ENCODE measurements at regions not wholly inside any gene's neighbourhood (a gene's known extent, or its start where the extent isn't known, plus 50 kb on each side); places are given as distances from the start of the nearest gene placed in this dataset.
"Not testable (repeated sequence)": the region's sequence is repeated elsewhere in the genome, so short reads cannot be mapped to it uniquely, and the experiment has no call there.

DNA sequence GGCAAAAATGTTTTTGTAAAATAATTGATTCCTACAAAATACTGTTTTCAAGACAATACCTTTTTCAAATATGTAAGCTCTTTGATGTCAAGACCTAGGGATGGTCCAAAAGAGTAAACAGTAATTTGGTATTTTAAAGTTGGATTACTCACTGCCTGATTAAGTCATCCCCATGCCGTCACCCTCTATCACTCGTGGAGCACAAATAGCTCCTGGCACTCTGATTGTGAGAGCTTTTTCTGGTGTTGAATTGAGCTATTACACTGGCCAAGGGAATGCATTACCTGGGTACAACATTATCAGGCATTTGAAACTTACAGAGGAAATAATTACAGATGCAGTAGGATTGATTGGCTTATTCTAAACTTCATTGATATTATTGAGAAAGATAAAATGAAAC lies 231.9 kb upstream of the GRM3 start:
- no peak overlapping the region for H3K27ac ChIP-seq
- ChIA-PET CTCF (no interaction called here), POLR2A (ENCODE audit: low non-redundant PET) (no interaction called here)
- TF ChIP-seq, protein P1, sequence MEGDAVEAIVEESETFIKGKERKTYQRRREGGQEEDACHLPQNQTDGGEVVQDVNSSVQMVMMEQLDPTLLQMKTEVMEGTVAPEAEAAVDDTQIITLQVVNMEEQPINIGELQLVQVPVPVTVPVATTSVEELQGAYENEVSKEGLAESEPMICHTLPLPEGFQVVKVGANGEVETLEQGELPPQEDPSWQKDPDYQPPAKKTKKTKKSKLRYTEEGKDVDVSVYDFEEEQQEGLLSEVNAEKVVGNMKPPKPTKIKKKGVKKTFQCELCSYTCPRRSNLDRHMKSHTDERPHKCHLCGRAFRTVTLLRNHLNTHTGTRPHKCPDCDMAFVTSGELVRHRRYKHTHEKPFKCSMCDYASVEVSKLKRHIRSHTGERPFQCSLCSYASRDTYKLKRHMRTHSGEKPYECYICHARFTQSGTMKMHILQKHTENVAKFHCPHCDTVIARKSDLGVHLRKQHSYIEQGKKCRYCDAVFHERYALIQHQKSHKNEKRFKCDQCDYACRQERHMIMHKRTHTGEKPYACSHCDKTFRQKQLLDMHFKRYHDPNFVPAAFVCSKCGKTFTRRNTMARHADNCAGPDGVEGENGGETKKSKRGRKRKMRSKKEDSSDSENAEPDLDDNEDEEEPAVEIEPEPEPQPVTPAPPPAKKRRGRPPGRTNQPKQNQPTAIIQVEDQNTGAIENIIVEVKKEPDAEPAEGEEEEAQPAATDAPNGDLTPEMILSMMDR (conservative IDR thresholded peaks at IDR 0.05; ENCODE audit: low read depth), result no peak
- DNase-seq (ENCODE audit: low spot score), result no peak

DNA sequence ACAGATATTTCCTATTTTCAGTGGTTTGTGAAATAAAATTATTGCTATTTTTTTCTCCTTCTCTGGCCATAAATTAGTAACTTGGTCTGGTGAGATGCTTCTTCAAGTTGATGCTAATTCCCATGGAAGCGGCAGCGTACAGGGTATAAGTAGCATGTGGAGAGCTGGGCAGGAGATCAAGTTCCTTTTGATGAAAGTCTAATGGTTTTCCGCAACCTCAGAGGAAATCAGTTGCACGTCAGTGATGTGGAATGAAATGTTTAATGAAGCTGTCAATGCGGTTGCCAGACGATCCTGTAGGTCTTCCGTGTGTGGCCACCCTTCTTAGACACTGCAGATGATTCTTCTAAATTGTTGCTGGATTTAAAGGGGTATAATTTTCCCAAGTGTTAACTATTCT lies 236.4 kb upstream of the GRM3 start:
- ChIA-PET CTCF (no interaction called here), POLR2A (ENCODE audit: low non-redundant PET) (no interaction called here)
- no peak for DNase-seq (ENCODE audit: low spot score)
- no peak overlapping the region for H3K27ac ChIP-seq
- TF ChIP-seq, protein P1 (conservative IDR thresholded peaks at IDR 0.05; ENCODE audit: low read depth), result no peak

DNA sequence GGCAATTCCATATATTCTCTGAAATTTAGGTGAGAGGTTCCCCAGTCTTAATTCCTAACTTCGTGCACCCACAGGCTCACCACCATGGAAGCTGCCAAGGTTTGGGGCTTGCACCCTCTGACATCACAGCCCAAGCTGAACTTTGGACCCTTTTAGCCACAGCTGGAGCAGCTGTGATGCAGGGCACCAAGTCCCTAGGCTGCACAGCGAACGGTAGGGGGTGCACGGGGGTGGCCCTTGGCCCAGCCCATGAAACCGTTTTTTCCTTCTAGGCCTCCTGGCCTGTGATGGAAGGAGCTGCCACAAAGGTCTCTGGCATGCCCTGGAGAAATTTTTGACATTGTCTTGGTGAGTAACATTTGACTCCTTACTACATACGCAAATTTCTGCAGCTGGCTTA lies 251.9 kb upstream of the GRM3 start:
- TF ChIP-seq, protein P1 (conservative IDR thresholded peaks at IDR 0.05; ENCODE audit: low read depth), result no peak
- DNase-seq (ENCODE audit: low spot score), result no peak
- H3K27ac ChIP-seq, result no peak overlapping the region
- CTCF ChIA-PET, result no interaction called here
- POLR2A ChIA-PET (ENCODE audit: low non-redundant PET), result no interaction called here

DNA sequence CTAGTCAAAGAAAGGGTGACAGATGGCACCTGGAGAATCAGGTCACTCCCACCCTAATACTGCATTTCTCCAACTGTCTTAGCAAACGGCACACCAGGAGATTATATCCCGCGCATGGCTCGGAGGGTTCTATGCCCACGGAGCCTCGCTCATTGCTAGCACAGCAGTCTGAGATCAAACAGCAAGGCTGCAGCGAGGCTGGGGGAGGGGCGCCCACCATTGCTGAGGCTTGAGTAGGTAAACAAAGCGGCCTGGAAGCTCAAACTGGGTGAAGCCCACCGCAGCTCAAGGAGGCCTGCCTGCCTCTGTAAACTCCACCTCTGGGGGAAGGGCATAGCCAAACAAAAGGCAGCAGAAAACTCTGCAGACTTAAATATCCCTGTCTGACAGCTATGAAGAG lies 268.1 kb upstream of the GRM3 start:
- POLR2A ChIA-PET (ENCODE audit: low non-redundant PET); H3K27ac ChIP-seq; DNase-seq (ENCODE audit: low spot score); CTCF ChIA-PET: not testable (repeated sequence)

DNA sequence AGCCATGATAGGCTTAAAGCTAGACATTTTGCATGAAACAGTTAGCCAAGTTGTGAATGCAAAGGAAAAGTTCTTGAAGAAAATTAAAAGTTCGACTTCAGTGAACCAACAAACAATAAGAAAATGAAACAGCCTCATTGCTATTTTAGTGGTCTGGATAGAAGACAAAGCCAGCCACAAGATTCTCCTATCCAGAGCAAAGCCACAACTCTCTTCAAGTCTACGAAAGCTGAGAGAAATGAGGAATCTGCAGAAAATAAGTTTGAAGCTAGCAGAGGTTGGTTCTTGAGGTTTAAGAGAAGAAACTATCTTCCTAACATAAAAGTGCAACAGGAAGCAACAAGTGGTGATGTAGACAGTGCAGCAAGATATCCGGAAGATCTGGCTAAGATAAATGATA lies 271.4 kb upstream of the GRM3 start:
- H3K27ac ChIP-seq, result no peak overlapping the region
- ChIA-PET CTCF (interaction anchor here (0.6 kb wide), 1 partner anchor 50 kb away, joined by 6 read pairs; no protein-coding TSS in a partner anchor), POLR2A (ENCODE audit: low non-redundant PET) (no interaction called here)
- DNase-seq (ENCODE audit: low spot score), result no peak
- TF ChIP-seq, protein P1 (conservative IDR thresholded peaks at IDR 0.05; ENCODE audit: low read depth), result no peak

DNA sequence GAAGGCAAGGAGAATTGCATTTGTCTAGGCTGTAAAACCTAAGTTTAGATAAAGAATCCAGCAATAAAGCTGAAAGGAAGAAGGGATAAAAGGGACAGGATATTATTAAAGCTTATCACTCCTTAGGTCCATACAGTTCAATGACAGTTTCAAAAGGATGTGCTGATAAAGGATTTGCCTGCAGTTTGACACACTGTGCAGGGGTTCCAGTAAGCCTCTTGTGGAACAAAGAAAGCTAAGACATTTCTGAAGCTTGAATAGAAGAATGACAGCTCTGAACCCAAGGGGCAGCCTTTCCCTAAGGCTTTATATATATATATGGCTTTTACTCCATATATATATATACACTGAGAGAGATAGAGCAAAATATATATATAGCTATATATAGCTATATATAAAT lies 276.8 kb upstream of the GRM3 start:
- ChIA-PET POLR2A (ENCODE audit: low non-redundant PET) (no interaction called here), CTCF (no interaction called here)
- H3K27ac ChIP-seq, result no peak overlapping the region
- TF ChIP-seq, protein P1 (conservative IDR thresholded peaks at IDR 0.05; ENCODE audit: low read depth), result no peak
- DNase-seq (ENCODE audit: low spot score), result no peak

DNA sequence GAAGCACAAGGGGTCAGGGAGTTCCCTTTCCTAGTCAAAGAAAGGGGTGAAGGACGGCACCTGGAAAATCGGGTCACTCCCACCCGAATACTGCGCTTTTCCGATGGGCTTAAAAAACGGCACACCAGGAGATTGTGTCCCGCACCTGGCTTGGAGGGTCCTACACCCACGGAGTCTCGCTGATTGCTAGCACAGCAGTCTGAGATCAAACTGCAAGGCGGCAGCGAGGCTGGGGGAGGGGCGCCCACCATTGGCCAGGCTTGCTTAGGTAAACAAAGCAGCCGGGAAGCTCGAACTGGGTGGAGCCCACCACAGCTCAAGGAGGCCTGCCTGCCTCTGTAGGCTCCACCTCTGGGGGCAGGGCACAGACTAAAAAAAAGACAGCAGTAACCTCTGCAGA lies 303.3 kb upstream of the GRM3 start:
- DNase-seq (ENCODE audit: low spot score); H3K27ac ChIP-seq; POLR2A ChIA-PET (ENCODE audit: low non-redundant PET); CTCF ChIA-PET: not testable (repeated sequence)

DNA sequence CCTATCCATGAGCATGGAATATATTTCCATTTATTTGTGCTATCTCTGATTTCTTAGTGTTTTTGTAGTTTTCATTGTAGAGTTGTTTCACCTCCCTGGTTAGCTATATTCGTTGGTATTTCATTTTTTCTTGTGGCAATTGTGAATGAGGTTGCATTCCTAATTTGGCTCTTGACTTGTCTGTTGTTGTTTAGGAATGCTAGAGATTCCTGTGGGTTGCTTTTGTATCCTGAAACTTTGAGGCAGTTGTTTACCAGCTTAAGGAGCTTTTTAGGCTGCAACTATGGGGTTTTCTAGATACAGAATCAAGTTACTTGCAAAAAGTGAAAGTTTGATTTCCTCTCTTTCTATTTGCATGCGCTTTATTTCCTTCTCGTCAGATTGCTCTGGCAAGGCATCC lies 304.7 kb upstream of the GRM3 start:
- ChIA-PET CTCF (no interaction called here), POLR2A (ENCODE audit: low non-redundant PET) (no interaction called here)
- no peak overlapping the region for H3K27ac ChIP-seq
- DNase-seq (ENCODE audit: low spot score), result no peak
- TF ChIP-seq, protein P1 (conservative IDR thresholded peaks at IDR 0.05; ENCODE audit: low read depth), result no peak

Data from RWPE1 (cell line).